Breast epithelium (tissue), 3 donors: ENCODE measurements at regions not wholly inside any gene's neighbourhood (a gene's known extent, or its start where the extent isn't known, plus 50 kb on each side); places are given as distances from the start of the nearest gene placed in this dataset.

Experiments
- POLR2A ChIP-seq: fragments of 450-650 bp; IDR thresholded peaks from one replicate; pipeline ENCODE4 v1.6.1; 2016; ENCODE audit warnings: antibody characterized with exemption, mild to moderate bottlenecking, moderate library complexity
- TF ChIP-seq, protein P1 (sequence below), 3 donors: fragments of 450-650 bp; IDR thresholded peaks; one replicate each; pipeline ENCODE4 v1.5.1; 2016 to 2017; ENCODE audit warnings: antibody characterized with exemption in 3 of 3, mild to moderate bottlenecking in 3 of 3, moderate library complexity in 3 of 3

DNA sequence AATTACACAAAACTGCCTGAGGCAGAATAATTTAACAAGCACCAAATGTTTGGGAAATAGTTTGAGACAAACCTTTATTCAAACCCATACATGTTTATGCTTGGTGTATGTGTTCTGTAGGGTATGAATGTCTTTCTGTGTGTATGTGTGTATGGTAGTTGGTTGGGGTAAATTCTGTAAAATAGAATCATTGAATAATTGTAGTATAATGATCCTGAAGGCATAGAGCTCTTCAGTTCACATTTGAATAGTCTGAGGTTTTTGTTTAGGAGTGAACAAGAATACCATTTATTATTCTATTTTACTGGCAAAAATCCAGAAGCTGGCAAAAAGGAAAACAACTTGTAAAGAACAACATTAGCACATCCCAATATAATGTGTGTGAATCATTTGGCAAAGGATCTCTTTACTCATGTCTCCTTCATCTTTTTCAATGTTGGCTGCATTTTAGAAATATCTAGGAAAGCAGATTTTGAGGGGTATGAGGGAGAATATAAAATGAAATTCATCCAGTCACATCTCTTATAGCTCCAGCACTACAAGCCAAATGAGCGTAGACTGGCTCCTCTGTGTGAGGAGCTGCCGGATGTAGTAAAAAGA, 70.4 kb upstream of the XIST start:
- TF ChIP-seq POLR2A, result no peak
- TF ChIP-seq, protein P1, sequence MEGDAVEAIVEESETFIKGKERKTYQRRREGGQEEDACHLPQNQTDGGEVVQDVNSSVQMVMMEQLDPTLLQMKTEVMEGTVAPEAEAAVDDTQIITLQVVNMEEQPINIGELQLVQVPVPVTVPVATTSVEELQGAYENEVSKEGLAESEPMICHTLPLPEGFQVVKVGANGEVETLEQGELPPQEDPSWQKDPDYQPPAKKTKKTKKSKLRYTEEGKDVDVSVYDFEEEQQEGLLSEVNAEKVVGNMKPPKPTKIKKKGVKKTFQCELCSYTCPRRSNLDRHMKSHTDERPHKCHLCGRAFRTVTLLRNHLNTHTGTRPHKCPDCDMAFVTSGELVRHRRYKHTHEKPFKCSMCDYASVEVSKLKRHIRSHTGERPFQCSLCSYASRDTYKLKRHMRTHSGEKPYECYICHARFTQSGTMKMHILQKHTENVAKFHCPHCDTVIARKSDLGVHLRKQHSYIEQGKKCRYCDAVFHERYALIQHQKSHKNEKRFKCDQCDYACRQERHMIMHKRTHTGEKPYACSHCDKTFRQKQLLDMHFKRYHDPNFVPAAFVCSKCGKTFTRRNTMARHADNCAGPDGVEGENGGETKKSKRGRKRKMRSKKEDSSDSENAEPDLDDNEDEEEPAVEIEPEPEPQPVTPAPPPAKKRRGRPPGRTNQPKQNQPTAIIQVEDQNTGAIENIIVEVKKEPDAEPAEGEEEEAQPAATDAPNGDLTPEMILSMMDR (IDR thresholded peaks at IDR 0.05), result no peak
